Suprapubic skin (tissue), 4 donors: ENCODE measurements at regions not wholly inside any gene's neighbourhood (a gene's known extent, or its start where the extent isn't known, plus 50 kb on each side); places are given as distances from the start of the nearest gene placed in this dataset.

Experiments
- POLR2A ChIP-seq, 2 donors: fragments of 450-650 bp; IDR thresholded peaks; one replicate each; pipeline ENCODE4 v1.6.1; 2017; ENCODE audit warnings: antibody characterized with exemption in 2 of 2, mild to moderate bottlenecking in 2 of 2, moderate library complexity in 2 of 2
- POLR2AphosphoS5 ChIP-seq, 3 donors: sonication (generic); formaldehyde crosslinking; IDR thresholded peaks; one replicate each; pipeline ENCODE4 v1.6.1; 2017; ENCODE audit warnings: antibody characterized with exemption in 3 of 3
- TF ChIP-seq, protein P1 (sequence below), 2 donors: fragments of 200-600 bp in 1 of 2; fragments of 450-650 bp in 1 of 2; sonication (generic) in 1 of 2; IDR thresholded peaks; one replicate each; pipeline ENCODE4 v1.5.1; 2016 to 2019; ENCODE audit warnings: antibody characterized with exemption in 2 of 2, mild to moderate bottlenecking in 1 of 2, moderate library complexity in 1 of 2

GRCh38 chr2:163008642-163009041 is 170.1 kb upstream of the KCNH7 start:
- TF ChIP-seq, protein P1, sequence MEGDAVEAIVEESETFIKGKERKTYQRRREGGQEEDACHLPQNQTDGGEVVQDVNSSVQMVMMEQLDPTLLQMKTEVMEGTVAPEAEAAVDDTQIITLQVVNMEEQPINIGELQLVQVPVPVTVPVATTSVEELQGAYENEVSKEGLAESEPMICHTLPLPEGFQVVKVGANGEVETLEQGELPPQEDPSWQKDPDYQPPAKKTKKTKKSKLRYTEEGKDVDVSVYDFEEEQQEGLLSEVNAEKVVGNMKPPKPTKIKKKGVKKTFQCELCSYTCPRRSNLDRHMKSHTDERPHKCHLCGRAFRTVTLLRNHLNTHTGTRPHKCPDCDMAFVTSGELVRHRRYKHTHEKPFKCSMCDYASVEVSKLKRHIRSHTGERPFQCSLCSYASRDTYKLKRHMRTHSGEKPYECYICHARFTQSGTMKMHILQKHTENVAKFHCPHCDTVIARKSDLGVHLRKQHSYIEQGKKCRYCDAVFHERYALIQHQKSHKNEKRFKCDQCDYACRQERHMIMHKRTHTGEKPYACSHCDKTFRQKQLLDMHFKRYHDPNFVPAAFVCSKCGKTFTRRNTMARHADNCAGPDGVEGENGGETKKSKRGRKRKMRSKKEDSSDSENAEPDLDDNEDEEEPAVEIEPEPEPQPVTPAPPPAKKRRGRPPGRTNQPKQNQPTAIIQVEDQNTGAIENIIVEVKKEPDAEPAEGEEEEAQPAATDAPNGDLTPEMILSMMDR (IDR thresholded peaks at IDR 0.05), result no peak
- TF ChIP-seq POLR2AphosphoS5 (IDR thresholded peaks at IDR 0.05) (no peak), POLR2A (IDR thresholded peaks at IDR 0.05) (no peak)
